Endodermal cell (in vitro differentiated cells): ENCODE measurements at regions not wholly inside any gene's neighbourhood (a gene's known extent, or its start where the extent isn't known, plus 50 kb on each side); places are given as distances from the start of the nearest gene placed in this dataset.

Experiments used
- DNase-seq: peaks from one replicate; pipeline ENCODE4 v3.0.0-alpha.2; 2017
- H3K27ac ChIP-seq: 2 replicates; pipeline ENCODE4 v1.5.1; 2013; ENCODE audit warnings: mild to moderate bottlenecking, low read depth, low read length, moderate library complexity
- H3K27me3 ChIP-seq: 2 replicates; pipeline ENCODE4 v1.6.1; 2013; ENCODE audit warnings: mild to moderate bottlenecking, low read length, moderate library complexity; ENCODE audit not compliant: insufficient read depth, control insufficient read depth, poor library complexity, severe bottlenecking
- H3K36me3 ChIP-seq: 2 replicates; pipeline ENCODE4 v1.7.0; 2013; ENCODE audit warnings: mild to moderate bottlenecking, low read length, moderate library complexity; ENCODE audit not compliant: control insufficient read depth, insufficient read depth
- H3K4me1 ChIP-seq: one replicate; pipeline ENCODE4 v1.7.0; 2013; ENCODE audit warnings: low read length; ENCODE audit not compliant: control insufficient read depth, insufficient read depth
- H3K4me3 ChIP-seq: 2 replicates; pipeline ENCODE4 v1.5.1; 2013; ENCODE audit warnings: mild to moderate bottlenecking, low read length, moderate library complexity
- H3K9ac ChIP-seq: 2 replicates; pipeline ENCODE4 v1.6.1; 2013; ENCODE audit warnings: mild to moderate bottlenecking, low read length, moderate library complexity; ENCODE audit not compliant: poor library complexity, severe bottlenecking; ENCODE audit errors: extremely low read depth
- H3K9me3 ChIP-seq: 2 replicates; pipeline ENCODE4 v1.6.1; 2013; ENCODE audit warnings: mild to moderate bottlenecking, low read length, moderate library complexity; ENCODE audit not compliant: control insufficient read depth
- H3K27ac Mint-ChIP-seq: 2 replicates; pipeline ENCODE4 v1.8.0; 2020; ENCODE audit warnings: mixed read lengths
- H3K27me3 Mint-ChIP-seq: 2 replicates; pipeline ENCODE4 v1.8.0; 2021; ENCODE audit warnings: mild to moderate bottlenecking, mixed read lengths; ENCODE audit not compliant: insufficient read depth
- H3K36me3 Mint-ChIP-seq: 2 replicates; pipeline ENCODE4 v1.8.0; 2020; ENCODE audit warnings: low read depth, mixed read lengths
- H3K4me1 Mint-ChIP-seq: 2 replicates; pipeline ENCODE4 v1.8.0; 2020; ENCODE audit warnings: mixed read lengths
- H3K4me3 Mint-ChIP-seq: 2 replicates; pipeline ENCODE4 v1.8.0; 2020; ENCODE audit warnings: mild to moderate bottlenecking, moderate library complexity, mixed read lengths
- H3K9me3 Mint-ChIP-seq: 2 replicates; pipeline ENCODE4 v1.8.0; 2020; ENCODE audit warnings: mild to moderate bottlenecking, mixed read lengths
- CTCF ChIP-seq: fragments of 200-600 bp; sonication (generic); conservative IDR thresholded peaks from 2 replicates; pipeline ENCODE4 v1.5.0; 2021; ENCODE audit warnings: antibody characterized with exemption, mild to moderate bottlenecking
- WGBS, 2 experiments: methylation state at CpG; one replicate each; pipeline versions ENCODE4 v1.1.5 to v1.1.7; 2013; ENCODE audit warnings: missing lambda C conversion rate in 2 of 2, mixed read lengths in 1 of 2; ENCODE audit not compliant: insufficient coverage in 1 of 2, insufficient read length in 1 of 2; 5-methylcytosine and 5-hydroxymethylcytosine counted together

- Histone ChIP-seq H3K9ac (no peak overlapping the region), H3K36me3 (no peaks in the 10 kb centered on the region), H3K9me3 (no peaks in the 10 kb centered on the region), H3K27ac (no peak overlapping the region), H3K4me3 (no peak overlapping the region), H3K27me3 (no peaks in the 10 kb centered on the region), H3K4me1 (no peaks in the 10 kb centered on the region)
- no peaks in the 10 kb centered on the region for H3K27me3 Mint-ChIP-seq
- no peak for TF ChIP-seq CTCF
- DNase-seq, result no peak
- WGBS, 2 experiments, result 95 to 96% methylated on average over 4 of the region's 4 CpGs
- H3K4me3 Mint-ChIP-seq, result no peak overlapping the region
- H3K27ac Mint-ChIP-seq, result no peak overlapping the region
- H3K4me1 Mint-ChIP-seq, result no peaks in the 10 kb centered on the region
- peaks cover 9% of the 10 kb centered on the region for H3K9me3 Mint-ChIP-seq
- peaks cover 3% of the 10 kb centered on the region for H3K36me3 Mint-ChIP-seq
Observed at GRCh38 chr13:63304497-63304896, 1888.8 kb upstream of the PCDH20 start.

- Mint-ChIP-seq H3K27me3 (no peaks in the 10 kb centered on the region), H3K27ac (no peak overlapping the region), H3K36me3 (no peaks in the 10 kb centered on the region), H3K4me3 (no peak overlapping the region), H3K4me1 (no peaks in the 10 kb centered on the region), H3K9me3 (no peaks in the 10 kb centered on the region)
- DNase-seq, result no peak
- 83 to 100% methylated on average over 3 of the region's 3 CpGs for WGBS, 2 experiments
- Histone ChIP-seq H3K27me3 (no peaks in the 10 kb centered on the region), H3K27ac (no peak overlapping the region), H3K36me3 (no peaks in the 10 kb centered on the region), H3K9ac (no peak overlapping the region), H3K9me3 (no peaks in the 10 kb centered on the region), H3K4me3 (no peak overlapping the region), H3K4me1 (no peaks in the 10 kb centered on the region)
- TF ChIP-seq CTCF, result no peak
Observed at GRCh38 chr13:63299866-63300394, 1884.3 kb upstream of the PCDH20 start.

GRCh38 chr13:63297163-63297562, 1881.5 kb upstream of the PCDH20 start:
- H3K9ac ChIP-seq, result no peak overlapping the region
- Mint-ChIP-seq H3K4me3 (no peak overlapping the region), H3K27ac (no peak overlapping the region), H3K36me3 (no peaks in the 10 kb centered on the region), H3K27me3 (no peaks in the 10 kb centered on the region), H3K4me1 (no peaks in the 10 kb centered on the region), H3K9me3 (no peaks in the 10 kb centered on the region)
- H3K36me3 ChIP-seq, result no peaks in the 10 kb centered on the region
- no peak for DNase-seq
- no peak for TF ChIP-seq CTCF
- no peaks in the 10 kb centered on the region for H3K27me3 ChIP-seq
- H3K27ac ChIP-seq, result no peak overlapping the region
- no peaks in the 10 kb centered on the region for H3K4me1 ChIP-seq
- no peak overlapping the region for H3K4me3 ChIP-seq
- WGBS, 2 experiments, result 89 to 93% methylated on average over 2 of the region's 2 CpGs
- H3K9me3 ChIP-seq, result no peaks in the 10 kb centered on the region
